RWPE2 (cell line): ENCODE measurements at regions not wholly inside any gene's neighbourhood (a gene's known extent, or its start where the extent isn't known, plus 50 kb on each side); places are given as distances from the start of the nearest gene placed in this dataset.
A peak's percentile ranks its signal among the peaks of the same experiment; 100 is the strongest.

Source experiments
- ATAC-seq: fragments of 200-7000 bp; cut with Tn5 transposase; 3 replicates; pipeline ENCODE4 v1.9.1; 2021; ENCODE audit warnings: low read depth
- DNase-seq: peaks from one replicate; pipeline ENCODE4 v3.0.0-alpha.2; 2020; ENCODE audit warnings: low spot score
- H3K27ac ChIP-seq: fragments of 450-650 bp; 2 replicates; pipeline ENCODE4 v1.5.1; 2017; ENCODE audit warnings: mild to moderate bottlenecking; ENCODE audit not compliant: poor library complexity, severe bottlenecking
- H3K27me3 ChIP-seq: fragments of 250-450 bp; sonication (Bioruptor Pico); 2 replicates; pipeline ENCODE4 v1.5.1; 2021; ENCODE audit warnings: mild to moderate bottlenecking, moderate library complexity; ENCODE audit not compliant: insufficient read depth, poor library complexity, severe bottlenecking
- H3K36me3 ChIP-seq: fragments of 250-450 bp; sonication (Bioruptor Pico); 2 replicates; pipeline ENCODE4 v1.5.1; 2020; ENCODE audit warnings: low read depth, mild to moderate bottlenecking, moderate library complexity
- H3K4me1 ChIP-seq: fragments of 250-450 bp; sonication (Bioruptor Pico); 2 replicates; pipeline ENCODE4 v1.5.1; 2021; ENCODE audit warnings: mild to moderate bottlenecking, moderate library complexity; ENCODE audit not compliant: insufficient read depth, poor library complexity, severe bottlenecking
- H3K4me3 ChIP-seq: fragments of 250-450 bp; sonication (Bioruptor Pico); 2 replicates; pipeline ENCODE4 v1.5.1; 2021; ENCODE audit warnings: mild to moderate bottlenecking, moderate library complexity; ENCODE audit not compliant: severe bottlenecking
- H3K9me3 ChIP-seq: fragments of 250-450 bp; sonication (Bioruptor Pico); 2 replicates; pipeline ENCODE4 v1.5.1; 2021; ENCODE audit warnings: mild to moderate bottlenecking, moderate library complexity; ENCODE audit not compliant: severe bottlenecking
- TF ChIP-seq, protein P1 (sequence below): fragments of 450-650 bp; IDR thresholded peaks from one replicate; pipeline ENCODE4 v1.5.1; 2017; ENCODE audit warnings: mild to moderate bottlenecking, moderate library complexity; ENCODE audit not compliant: poor library complexity, severe bottlenecking

DNA sequence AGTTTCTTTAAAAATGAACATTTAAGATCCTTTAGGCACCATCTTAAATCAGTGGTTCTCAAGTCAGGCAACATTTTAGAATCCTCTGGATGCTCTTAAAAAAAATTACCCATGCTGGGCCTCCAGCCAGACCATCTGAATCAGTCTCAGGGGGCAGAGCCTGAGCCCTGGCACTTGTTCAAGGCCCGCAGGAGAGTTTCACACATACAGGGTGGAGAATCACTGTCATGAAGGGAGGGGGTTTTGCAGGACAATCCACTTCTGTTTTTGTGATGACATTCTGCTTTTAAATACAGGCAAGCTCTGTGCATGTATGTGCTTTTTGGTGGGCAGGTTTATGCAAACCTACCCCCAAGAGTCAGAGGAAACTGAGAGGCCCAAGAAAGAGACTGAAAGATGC, 268.6 kb downstream of the SEC23IP start:
- no peak for ATAC-seq
- DNase-seq, result no peak
- peaks cover 8% of the 10 kb centered on the region for H3K27me3 ChIP-seq
- H3K4me1 ChIP-seq, result no peaks in the 10 kb centered on the region
- H3K9me3 ChIP-seq, result no peaks in the 10 kb centered on the region
- H3K4me3 ChIP-seq, result no peak overlapping the region
- TF ChIP-seq, protein P1, sequence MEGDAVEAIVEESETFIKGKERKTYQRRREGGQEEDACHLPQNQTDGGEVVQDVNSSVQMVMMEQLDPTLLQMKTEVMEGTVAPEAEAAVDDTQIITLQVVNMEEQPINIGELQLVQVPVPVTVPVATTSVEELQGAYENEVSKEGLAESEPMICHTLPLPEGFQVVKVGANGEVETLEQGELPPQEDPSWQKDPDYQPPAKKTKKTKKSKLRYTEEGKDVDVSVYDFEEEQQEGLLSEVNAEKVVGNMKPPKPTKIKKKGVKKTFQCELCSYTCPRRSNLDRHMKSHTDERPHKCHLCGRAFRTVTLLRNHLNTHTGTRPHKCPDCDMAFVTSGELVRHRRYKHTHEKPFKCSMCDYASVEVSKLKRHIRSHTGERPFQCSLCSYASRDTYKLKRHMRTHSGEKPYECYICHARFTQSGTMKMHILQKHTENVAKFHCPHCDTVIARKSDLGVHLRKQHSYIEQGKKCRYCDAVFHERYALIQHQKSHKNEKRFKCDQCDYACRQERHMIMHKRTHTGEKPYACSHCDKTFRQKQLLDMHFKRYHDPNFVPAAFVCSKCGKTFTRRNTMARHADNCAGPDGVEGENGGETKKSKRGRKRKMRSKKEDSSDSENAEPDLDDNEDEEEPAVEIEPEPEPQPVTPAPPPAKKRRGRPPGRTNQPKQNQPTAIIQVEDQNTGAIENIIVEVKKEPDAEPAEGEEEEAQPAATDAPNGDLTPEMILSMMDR, result no peak
- H3K27ac ChIP-seq, result no peak overlapping the region
- H3K36me3 ChIP-seq, result no peaks in the 10 kb centered on the region

- no peak overlapping the region for H3K27ac ChIP-seq
- TF ChIP-seq, protein P1, result no peak
- H3K27me3 ChIP-seq, result peaks cover 18% of the 10 kb centered on the region
- H3K36me3 ChIP-seq, result no peaks in the 10 kb centered on the region
- DNase-seq (no peak), ATAC-seq (no peak)
- H3K4me1 ChIP-seq, result no peaks in the 10 kb centered on the region
- no peaks in the 10 kb centered on the region for H3K9me3 ChIP-seq
- no peak overlapping the region for H3K4me3 ChIP-seq
Observed at GRCh38 chr10:120162471-120162870, 269.9 kb downstream of the SEC23IP start.

DNA sequence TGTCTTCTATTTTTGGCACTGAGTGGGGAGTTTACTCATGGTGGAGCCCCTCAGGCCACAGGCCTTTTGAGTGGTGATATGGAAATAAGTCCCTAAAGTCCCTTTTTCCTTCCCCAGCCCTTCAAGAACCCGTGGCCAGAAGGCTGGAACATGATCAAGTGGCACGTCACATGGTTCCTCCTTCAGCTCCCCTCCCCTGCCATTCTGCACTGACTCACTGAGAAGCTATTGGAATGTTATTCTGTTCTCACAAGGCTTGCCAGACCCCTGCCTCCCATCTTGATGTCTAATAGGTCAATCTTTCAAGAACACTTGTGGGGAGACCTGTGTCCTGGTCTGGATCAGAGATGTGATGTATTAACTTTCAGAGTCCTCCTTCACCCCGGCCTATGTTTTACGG, 279.8 kb downstream of the SEC23IP start:
- Histone ChIP-seq H3K36me3 (no peaks in the 10 kb centered on the region), H3K27ac (no peak overlapping the region), H3K4me1 (no peaks in the 10 kb centered on the region), H3K27me3 (peaks cover 10% of the 10 kb centered on the region), H3K9me3 (no peaks in the 10 kb centered on the region), H3K4me3 (no peak overlapping the region)
- ATAC-seq, result 0 out of 3 replicates have a peak, but pooled peaks have one; percentile 29
- DNase-seq, result no peak
- TF ChIP-seq, protein P1, result no peak

DNA sequence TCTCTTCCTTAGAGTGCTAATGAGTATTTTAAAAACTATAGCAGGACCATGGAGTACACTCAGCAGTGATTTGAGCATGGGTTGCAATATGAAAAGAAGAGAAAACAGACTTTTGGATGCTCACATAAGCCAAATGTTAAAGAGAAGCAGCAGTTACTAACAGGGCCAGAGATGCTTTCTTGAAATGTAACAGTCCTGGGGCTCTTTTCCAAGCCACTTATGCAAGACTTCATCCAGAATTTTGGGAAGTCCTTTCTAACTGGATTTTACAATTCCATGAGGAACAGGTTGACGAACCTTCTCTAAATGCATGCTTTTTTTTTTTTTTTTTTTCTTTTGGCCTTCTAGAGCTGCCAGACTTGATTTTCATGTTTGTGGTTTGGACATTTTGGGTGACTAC, 282.0 kb downstream of the SEC23IP start:
- Histone ChIP-seq H3K27ac (no peak overlapping the region), H3K9me3 (no peaks in the 10 kb centered on the region), H3K36me3 (no peaks in the 10 kb centered on the region), H3K27me3 (peaks cover 4% of the 10 kb centered on the region), H3K4me3 (no peak overlapping the region), H3K4me1 (no peaks in the 10 kb centered on the region)
- no peak for ATAC-seq
- TF ChIP-seq, protein P1, result no peak
- DNase-seq, result no peak

DNA sequence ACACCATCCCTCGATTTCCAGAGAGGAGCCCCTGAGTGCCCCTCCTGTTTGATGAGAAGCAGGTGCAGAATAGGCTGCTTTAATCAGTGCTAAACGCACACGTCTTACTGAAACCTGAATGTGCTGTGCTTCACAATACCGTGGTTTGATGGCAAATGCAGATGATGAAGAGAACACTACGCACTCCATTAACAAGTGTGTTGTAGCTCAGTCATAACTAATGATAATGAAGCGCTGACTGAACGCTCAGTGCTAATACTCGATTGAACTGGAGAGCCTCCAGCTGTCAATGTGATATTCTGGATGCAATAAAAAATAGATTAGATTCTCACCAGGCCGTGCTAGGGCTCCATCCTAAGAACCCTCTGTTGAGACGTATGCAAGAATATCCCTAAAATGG, 279.7 kb upstream of the PLPP4 start:
- no peak overlapping the region for H3K27ac ChIP-seq
- no peaks in the 10 kb centered on the region for H3K4me1 ChIP-seq
- ATAC-seq (no peak), DNase-seq (no peak)
- H3K36me3 ChIP-seq, result no peaks in the 10 kb centered on the region
- H3K4me3 ChIP-seq, result no peak overlapping the region
- no peaks in the 10 kb centered on the region for H3K9me3 ChIP-seq
- peaks cover 6% of the 10 kb centered on the region for H3K27me3 ChIP-seq
- TF ChIP-seq, protein P1, result no peak
